Neural cell (in vitro differentiated cells): ENCODE measurements at regions not wholly inside any gene's neighbourhood (a gene's known extent, or its start where the extent isn't known, plus 50 kb on each side); places are given as distances from the start of the nearest gene placed in this dataset.

Experiments used
- H2AFZ ChIP-seq: fragments of 200-600, 300-800 bp; sonication (generic), shearing (Covaris generic); 2 replicates; pipeline ENCODE4 v1.6.0; 2014; ENCODE audit warnings: low read depth, mild to moderate bottlenecking, antibody characterized with exemption, low read length, moderate library complexity
- H3F3A ChIP-seq: fragments of 200-600 bp; shearing (Covaris generic); 2 replicates; pipeline ENCODE4 v1.6.1; 2016; ENCODE audit warnings: mild to moderate bottlenecking, moderate library complexity, mixed read lengths, antibody characterized with exemption, low read length; ENCODE audit not compliant: insufficient read depth, poor library complexity, severe bottlenecking
- H3K27ac ChIP-seq: fragments of 200-600, 300-800 bp; sonication (generic), shearing (Covaris generic); 2 replicates; pipeline ENCODE4 v1.5.1; 2014; ENCODE audit warnings: mild to moderate bottlenecking, low read length, moderate library complexity
- H3K27me3 ChIP-seq: fragments of 300-800, 200-600 bp; sonication (generic), shearing (Covaris generic); 2 replicates; pipeline ENCODE4 v1.6.0; 2014; ENCODE audit warnings: mild to moderate bottlenecking, low read depth, low read length, moderate library complexity; ENCODE audit not compliant: insufficient read depth
- H3K36me3 ChIP-seq: fragments of 300-800, 200-600 bp; sonication (generic), shearing (Covaris generic); 2 replicates; pipeline ENCODE4 v1.5.1; 2014; ENCODE audit warnings: mild to moderate bottlenecking, antibody characterized with exemption, low read length, moderate library complexity; ENCODE audit not compliant: insufficient read depth
- H3K4me2 ChIP-seq: fragments of 300-800, 200-600 bp; sonication (generic), shearing (Covaris generic); 2 replicates; pipeline ENCODE4 v1.6.0; 2014; ENCODE audit warnings: mild to moderate bottlenecking, low read length
- H3K4me3 ChIP-seq: fragments of 300-800, 200-600 bp; sonication (generic), shearing (Covaris generic); 2 replicates; pipeline ENCODE4 v1.5.1; 2014; ENCODE audit warnings: mild to moderate bottlenecking, low read length, moderate library complexity
- H3K79me2 ChIP-seq: fragments of 200-600 bp; shearing (Covaris generic); replicated peaks from 2 replicates; pipeline ENCODE4 v1.6.0; 2014; ENCODE audit warnings: mild to moderate bottlenecking, low read length, moderate library complexity; ENCODE audit not compliant: insufficient read depth
- H3K9ac ChIP-seq: fragments of 300-800, 200-600 bp; sonication (generic), shearing (Covaris generic); 2 replicates; pipeline ENCODE4 v1.6.1; 2016; ENCODE audit warnings: mild to moderate bottlenecking, low read length, mixed read lengths
- H3K9me2 ChIP-seq: fragments of 200-600 bp; shearing (Covaris generic); 2 replicates; pipeline ENCODE4 v1.6.1; 2016; ENCODE audit warnings: mild to moderate bottlenecking, low read length, mixed read lengths; ENCODE audit not compliant: insufficient read depth
- H3K9me3 ChIP-seq: fragments of 200-600, 300-800 bp; sonication (generic), shearing (Covaris generic); 2 replicates; pipeline ENCODE4 v1.6.1; 2016; ENCODE audit warnings: mild to moderate bottlenecking, mixed run types, low read length, moderate library complexity, mixed read lengths
- H4K20me1 ChIP-seq: fragments of 200-600 bp; shearing (Covaris generic); 2 replicates; pipeline ENCODE4 v1.6.1; 2016; ENCODE audit warnings: mild to moderate bottlenecking, mixed run types; ENCODE audit not compliant: insufficient read depth
- EP300 ChIP-seq: fragments of 450-650 bp; conservative IDR thresholded peaks from 2 replicates; pipeline ENCODE4 v1.6.1; 2014; ENCODE audit warnings: antibody characterized with exemption, mild to moderate bottlenecking, moderate library complexity; ENCODE audit not compliant: poor library complexity, severe bottlenecking
- EZH2 ChIP-seq: fragments of 200-600, 300-800 bp; shearing (Covaris generic), sonication (generic); IDR thresholded peaks from 2 replicates; pipeline ENCODE4 v1.6.1; 2014; ENCODE audit warnings: antibody characterized with exemption, low read length, borderline replicate concordance, mild to moderate bottlenecking; ENCODE audit not compliant: insufficient read depth, poor library complexity, severe bottlenecking
- MXI1 ChIP-seq: fragments of 450-650 bp; conservative IDR thresholded peaks from 2 replicates; pipeline ENCODE4 v1.6.1; 2014; ENCODE audit warnings: antibody characterized with exemption, mild to moderate bottlenecking; ENCODE audit not compliant: poor library complexity, severe bottlenecking
- POLR2AphosphoS5 ChIP-seq: IDR thresholded peaks from 2 replicates; pipeline ENCODE4 v1.6.1; 2012
- RAD21 ChIP-seq: fragments of 450-650 bp; conservative IDR thresholded peaks from 2 replicates; pipeline ENCODE4 v1.6.1; 2014; ENCODE audit warnings: antibody characterized with exemption, mild to moderate bottlenecking, moderate library complexity
- SMC3 ChIP-seq: fragments of 450-650 bp; conservative IDR thresholded peaks from 2 replicates; pipeline ENCODE4 v1.6.1; 2014; ENCODE audit warnings: antibody characterized with exemption, mild to moderate bottlenecking, moderate library complexity; ENCODE audit not compliant: poor library complexity
- TAF1 ChIP-seq: IDR thresholded peaks from 2 replicates; pipeline ENCODE4 v1.6.1; 2012; ENCODE audit warnings: low read depth
- TF ChIP-seq, protein P1 (sequence below): IDR thresholded peaks from 2 replicates; pipeline ENCODE4 v1.6.1; 2012; ENCODE audit warnings: borderline replicate concordance
- TF ChIP-seq, protein P2 (sequence below): fragments of 450-650 bp; IDR thresholded peaks from 2 replicates; pipeline ENCODE4 v1.5.1; 2014; ENCODE audit warnings: antibody characterized with exemption, mild to moderate bottlenecking, moderate library complexity; ENCODE audit not compliant: poor library complexity, severe bottlenecking

DNA sequence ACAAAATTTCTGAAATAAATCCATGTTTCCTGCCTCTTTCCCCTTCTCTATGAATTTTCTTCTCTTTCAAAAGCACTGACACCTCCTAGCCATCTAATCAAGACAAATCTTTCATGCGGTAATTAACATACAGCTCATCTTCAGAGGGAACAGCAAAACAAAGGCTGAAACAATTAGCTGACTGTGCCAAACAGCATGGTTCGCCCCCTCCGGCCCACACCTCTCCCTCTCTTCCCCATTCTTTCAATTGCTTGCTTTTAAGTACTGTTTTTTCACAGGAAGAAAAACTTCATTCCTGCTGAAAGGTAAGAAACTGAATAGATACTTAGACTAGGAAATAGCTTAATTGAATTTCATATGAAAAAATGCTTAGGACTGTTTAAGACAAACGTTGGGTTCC lies 291.1 kb upstream of the NOCT start:
- Histone ChIP-seq H3K9ac (no peak overlapping the region), H4K20me1 (no peaks in the 10 kb centered on the region), H3K36me3 (no peaks in the 10 kb centered on the region), H3K4me3 (no peak overlapping the region), H3F3A (no peaks in the 10 kb centered on the region), H3K9me2 (no peaks in the 10 kb centered on the region), H3K27ac (no peak overlapping the region), H3K9me3 (no peaks in the 10 kb centered on the region), H2AFZ (no peak overlapping the region), H3K79me2 (no peaks in the 10 kb centered on the region), H3K4me2 (no peak overlapping the region), H3K27me3 (no peaks in the 10 kb centered on the region)
- TF ChIP-seq RAD21 (no peak), EZH2 (no peak), SMC3 (no peak), EP300 (no peak), POLR2AphosphoS5 (no peak), MXI1 (no peak), TAF1 (no peak)
- TF ChIP-seq, protein P1, sequence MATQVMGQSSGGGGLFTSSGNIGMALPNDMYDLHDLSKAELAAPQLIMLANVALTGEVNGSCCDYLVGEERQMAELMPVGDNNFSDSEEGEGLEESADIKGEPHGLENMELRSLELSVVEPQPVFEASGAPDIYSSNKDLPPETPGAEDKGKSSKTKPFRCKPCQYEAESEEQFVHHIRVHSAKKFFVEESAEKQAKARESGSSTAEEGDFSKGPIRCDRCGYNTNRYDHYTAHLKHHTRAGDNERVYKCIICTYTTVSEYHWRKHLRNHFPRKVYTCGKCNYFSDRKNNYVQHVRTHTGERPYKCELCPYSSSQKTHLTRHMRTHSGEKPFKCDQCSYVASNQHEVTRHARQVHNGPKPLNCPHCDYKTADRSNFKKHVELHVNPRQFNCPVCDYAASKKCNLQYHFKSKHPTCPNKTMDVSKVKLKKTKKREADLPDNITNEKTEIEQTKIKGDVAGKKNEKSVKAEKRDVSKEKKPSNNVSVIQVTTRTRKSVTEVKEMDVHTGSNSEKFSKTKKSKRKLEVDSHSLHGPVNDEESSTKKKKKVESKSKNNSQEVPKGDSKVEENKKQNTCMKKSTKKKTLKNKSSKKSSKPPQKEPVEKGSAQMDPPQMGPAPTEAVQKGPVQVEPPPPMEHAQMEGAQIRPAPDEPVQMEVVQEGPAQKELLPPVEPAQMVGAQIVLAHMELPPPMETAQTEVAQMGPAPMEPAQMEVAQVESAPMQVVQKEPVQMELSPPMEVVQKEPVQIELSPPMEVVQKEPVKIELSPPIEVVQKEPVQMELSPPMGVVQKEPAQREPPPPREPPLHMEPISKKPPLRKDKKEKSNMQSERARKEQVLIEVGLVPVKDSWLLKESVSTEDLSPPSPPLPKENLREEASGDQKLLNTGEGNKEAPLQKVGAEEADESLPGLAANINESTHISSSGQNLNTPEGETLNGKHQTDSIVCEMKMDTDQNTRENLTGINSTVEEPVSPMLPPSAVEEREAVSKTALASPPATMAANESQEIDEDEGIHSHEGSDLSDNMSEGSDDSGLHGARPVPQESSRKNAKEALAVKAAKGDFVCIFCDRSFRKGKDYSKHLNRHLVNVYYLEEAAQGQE, result no peak
- TF ChIP-seq, protein P2, sequence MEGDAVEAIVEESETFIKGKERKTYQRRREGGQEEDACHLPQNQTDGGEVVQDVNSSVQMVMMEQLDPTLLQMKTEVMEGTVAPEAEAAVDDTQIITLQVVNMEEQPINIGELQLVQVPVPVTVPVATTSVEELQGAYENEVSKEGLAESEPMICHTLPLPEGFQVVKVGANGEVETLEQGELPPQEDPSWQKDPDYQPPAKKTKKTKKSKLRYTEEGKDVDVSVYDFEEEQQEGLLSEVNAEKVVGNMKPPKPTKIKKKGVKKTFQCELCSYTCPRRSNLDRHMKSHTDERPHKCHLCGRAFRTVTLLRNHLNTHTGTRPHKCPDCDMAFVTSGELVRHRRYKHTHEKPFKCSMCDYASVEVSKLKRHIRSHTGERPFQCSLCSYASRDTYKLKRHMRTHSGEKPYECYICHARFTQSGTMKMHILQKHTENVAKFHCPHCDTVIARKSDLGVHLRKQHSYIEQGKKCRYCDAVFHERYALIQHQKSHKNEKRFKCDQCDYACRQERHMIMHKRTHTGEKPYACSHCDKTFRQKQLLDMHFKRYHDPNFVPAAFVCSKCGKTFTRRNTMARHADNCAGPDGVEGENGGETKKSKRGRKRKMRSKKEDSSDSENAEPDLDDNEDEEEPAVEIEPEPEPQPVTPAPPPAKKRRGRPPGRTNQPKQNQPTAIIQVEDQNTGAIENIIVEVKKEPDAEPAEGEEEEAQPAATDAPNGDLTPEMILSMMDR, result no peak

DNA sequence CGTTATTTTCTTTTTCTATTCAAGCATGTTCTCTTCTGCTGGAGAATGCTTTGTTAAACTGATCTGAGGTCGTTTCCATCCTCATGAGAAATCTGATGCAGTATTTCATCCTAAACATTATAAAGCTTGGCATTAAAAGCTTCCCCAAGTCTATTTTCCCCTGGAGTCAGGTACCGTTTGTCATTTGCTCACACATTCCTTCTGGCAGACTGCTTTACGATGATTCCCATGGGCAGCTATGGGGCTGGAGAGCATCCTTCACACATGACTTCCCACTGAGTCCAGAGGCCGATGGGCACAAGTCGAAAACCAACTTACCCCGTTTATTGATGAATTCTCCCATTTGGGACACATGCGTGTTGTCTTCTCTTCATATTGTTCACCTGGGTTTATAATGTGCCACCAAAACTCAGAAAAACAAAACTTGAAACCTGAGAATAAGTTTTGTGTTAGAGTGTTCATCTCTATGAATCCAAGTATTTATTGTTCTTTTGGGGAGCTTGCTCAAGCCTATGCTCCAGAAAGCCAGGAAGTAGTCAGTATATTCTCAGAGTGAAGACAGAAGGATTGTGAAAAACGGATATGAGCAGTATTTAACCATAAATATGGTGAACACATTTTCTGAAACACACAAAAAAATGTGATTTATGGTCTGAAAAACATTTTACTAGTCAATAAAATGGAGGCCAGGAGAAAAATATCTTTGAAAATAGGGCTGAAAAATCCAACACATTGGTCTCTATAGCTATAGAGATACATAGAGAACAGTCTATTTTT lies 298.8 kb upstream of the NOCT start:
- TF ChIP-seq EP300, result no peak
- no peaks in the 10 kb centered on the region for H4K20me1 ChIP-seq

More for the DNA sequence above, 298.8 kb upstream of the NOCT start:
- Histone ChIP-seq H3K36me3 (no peaks in the 10 kb centered on the region), H3K27ac (no peak overlapping the region), H3K4me2 (no peak overlapping the region), H2AFZ (no peak overlapping the region), H3K79me2 (no peaks in the 10 kb centered on the region), H3K4me3 (no peak overlapping the region), H3F3A (no peaks in the 10 kb centered on the region), H3K9me2 (no peaks in the 10 kb centered on the region), H3K27me3 (no peaks in the 10 kb centered on the region), H3K9me3 (no peaks in the 10 kb centered on the region), H3K9ac (no peak overlapping the region)
